GM19455 (cell line): ENCODE measurements at regions not wholly inside any gene's neighbourhood (a gene's known extent, or its start where the extent isn't known, plus 50 kb on each side); places are given as distances from the start of the nearest gene placed in this dataset.
"Not testable (repeated sequence)": the region's sequence is repeated elsewhere in the genome, so short reads cannot be mapped to it uniquely, and the experiment has no call there.

Source experiments
- ATAC-seq: cut with Tn5 transposase; IDR thresholded peaks from one replicate; pipeline ENCODE4 v1.9.1; 2021; ENCODE audit not compliant: unreplicated experiment

DNA sequence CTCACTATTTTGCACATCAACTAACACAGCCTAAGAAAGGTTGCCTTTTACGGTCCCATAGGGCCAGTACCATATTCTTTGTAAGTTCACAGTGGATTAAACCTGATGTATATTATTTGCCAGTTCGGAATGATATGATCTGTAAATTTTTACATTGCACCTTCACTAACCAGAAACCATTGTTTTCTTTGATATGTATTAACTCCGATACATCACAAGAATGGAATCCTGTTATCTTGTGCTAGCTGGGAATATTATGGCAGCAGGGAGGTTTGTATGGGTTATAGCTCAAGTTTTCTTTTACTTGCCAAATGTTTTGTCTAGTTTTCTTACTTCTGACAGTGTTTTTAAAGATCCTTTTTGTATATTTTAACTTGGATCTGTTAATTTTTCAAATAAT lies 51.4 kb upstream of the S1PR1 start:
- ATAC-seq: no peak

DNA sequence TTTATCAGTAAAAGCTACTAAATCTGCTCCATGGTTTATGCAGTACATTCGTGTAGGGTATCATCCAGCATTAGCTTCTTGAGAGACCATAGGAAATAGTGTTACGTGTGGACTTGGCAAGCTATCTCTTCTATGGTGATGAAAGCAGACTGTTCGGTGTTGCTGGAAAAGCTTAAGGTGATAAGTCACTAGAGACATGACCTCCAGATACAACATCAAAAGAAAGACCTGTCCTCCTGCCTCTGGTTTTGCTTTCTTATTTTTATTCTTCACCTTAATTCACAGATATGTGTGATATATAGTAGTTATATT lies 53.5 kb upstream of the S1PR1 start:
- ATAC-seq: no peak

DNA sequence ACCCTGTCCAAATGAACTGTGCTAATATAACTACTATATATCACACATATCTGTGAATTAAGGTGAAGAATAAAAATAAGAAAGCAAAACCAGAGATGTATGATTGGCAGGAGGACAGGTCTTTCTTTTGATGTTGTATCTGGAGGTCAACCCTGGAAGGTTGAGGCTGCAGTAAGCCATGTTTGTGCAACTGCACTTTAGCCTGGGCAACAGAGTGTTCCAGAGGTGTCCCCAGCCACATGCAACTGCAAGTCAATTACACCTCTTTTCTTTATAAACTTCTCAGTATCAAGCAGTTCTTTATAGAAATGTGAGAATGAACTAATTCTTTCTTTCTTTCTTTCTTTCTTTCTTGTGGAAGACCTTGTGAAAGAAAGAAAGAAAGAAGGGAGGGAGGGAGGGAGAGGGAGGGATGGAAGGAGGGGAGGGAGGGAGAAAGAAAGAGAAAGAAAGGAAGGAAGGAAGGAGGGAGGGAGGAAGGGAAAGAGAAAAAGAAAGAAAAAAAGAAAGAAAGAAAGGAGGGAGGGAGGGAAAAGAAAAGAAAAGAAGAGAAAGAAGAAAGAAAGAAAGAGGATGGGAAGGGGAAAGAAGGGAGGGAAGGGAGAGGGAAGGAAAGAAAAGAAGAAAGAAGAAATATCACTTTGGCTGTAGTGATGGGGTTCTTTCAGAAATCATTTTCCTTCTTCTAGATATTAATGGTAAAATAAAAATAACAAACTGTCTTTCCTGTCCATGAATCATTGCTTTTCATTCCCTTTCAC lies 54.0 kb upstream of the S1PR1 start:
- no peak for ATAC-seq

DNA sequence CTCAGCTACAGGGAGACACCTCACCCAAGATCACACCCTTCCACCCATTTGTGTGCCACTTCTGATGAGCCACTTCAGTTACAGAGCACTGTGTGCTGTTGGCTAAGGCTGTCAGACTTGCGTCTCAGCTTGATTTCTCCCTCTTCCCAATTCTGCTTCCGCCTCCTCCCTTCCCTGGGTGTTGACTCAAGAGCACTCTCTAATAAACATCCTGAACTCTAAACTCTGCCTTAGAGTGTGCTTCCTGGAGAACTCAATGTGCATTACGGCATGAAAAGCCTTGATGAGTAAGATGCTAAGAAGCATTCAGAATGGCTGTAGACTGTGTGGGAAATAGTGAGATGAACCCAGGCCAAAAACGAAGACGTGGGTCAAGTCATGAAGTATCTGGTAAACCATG lies 54.9 kb upstream of the S1PR1 start:
- no peak for ATAC-seq

DNA sequence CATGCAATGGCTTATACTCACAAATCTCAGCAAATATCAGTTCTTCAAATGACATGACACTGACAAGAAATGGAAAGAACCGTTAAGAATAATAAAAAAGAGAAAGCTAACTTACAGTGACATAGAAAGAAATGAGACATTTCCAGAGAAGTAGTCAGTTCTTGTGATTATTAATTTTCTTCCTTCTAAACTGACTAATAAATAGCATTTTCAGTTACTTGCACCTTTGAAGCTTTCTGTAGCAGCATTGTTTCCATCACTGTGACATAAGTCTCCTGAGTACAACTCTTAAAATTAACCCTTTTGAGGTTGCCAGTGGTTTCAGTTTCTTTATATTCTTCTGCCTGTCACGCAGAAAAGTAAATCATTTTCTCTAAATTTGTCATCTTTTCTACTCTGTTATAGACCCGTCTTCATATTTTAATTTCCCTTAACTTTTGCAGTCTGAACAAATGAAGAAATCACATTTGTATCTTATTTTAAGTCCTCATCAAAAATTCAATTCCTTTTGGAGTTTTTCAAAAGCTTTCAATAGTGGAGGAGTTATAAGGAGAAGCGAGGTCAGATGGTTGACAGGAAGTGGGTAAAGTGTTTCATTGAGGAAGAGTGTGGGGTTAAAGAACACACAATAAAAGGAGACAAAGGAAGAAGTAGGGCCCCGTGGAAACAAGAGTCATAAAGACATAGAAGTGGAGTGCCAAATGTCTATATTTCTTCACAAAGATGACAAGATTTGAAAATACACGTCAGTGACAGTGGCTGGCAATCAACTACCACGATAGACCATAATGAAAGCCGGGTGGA lies 57.9 kb upstream of the S1PR1 start:
- ATAC-seq: peak; percentile 87

DNA sequence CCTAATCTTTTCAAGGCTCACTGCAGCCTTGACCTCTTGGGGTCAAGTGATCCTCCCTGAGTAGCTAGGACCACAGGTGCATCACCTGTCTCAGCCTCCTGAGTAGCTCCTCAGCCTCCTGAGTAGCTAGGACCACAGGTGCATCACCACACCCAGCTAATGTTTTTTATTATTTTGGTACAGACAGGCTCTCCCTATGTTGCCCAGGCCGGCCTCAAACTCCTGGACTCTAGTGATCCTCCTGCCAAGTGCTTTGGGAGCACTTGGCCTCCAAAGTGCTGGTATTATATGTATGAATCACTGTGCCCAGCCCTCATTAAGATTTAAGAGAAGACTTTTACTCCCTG lies 58.5 kb upstream of the S1PR1 start:
- ATAC-seq: no peak

DNA sequence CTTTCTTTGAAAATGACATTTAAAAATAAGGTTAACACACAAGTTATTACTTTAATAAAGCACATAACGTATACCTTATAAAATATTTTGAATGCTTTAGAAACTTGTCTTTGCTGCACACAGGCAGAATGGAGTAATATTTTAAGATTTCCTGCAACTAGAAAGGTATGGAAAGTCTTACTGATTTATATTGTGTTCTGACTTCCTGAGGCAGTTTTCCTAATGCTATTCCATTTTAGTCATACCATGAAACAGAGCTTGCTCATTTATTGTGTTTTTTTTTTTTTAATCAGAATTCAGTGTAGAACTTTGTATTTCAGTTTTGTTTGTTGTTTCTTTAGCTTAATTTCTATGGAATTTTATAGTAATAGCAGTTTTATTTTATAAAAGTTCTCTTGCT lies 60.9 kb upstream of the S1PR1 start:
- ATAC-seq: no peak

DNA sequence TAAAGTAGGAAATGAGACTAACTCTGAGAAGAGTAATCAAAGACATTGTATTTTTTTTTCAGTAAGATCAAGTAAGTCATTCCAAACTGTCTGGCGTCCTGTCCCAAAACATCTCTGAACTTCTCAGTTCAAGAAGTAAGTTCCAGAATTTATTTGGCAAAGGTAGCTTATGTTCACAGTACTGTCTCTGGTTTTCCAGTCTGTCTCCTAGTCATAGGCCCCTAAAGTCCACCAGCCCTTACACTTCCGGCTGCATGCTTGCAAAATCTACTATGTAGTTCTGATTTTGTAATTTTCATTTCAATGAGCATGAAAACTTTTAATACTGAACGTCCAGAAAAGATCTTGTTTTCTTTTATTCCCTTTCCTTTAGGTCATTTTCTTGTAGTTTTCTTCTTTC lies 61.4 kb upstream of the S1PR1 start:
- ATAC-seq: no peak

DNA sequence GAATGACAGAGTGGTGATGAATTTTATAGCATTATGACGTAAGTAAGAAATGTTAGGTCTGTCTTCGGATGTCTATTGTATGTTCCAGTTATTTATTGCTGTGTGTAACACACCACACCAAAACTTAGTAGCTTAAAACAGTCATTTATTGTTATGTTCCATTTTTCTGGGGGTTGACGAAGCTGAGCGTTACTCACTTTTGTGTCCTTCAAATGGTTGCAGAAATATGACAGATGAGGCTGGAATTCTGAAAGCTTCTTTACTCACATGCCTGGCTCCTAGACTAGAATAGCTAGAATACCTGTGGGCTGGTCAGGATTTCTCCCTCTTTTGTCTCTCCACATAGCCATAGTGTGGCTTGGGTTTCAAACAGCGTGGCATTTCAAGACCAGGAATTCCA lies 62.1 kb upstream of the S1PR1 start:
- no peak for ATAC-seq

DNA sequence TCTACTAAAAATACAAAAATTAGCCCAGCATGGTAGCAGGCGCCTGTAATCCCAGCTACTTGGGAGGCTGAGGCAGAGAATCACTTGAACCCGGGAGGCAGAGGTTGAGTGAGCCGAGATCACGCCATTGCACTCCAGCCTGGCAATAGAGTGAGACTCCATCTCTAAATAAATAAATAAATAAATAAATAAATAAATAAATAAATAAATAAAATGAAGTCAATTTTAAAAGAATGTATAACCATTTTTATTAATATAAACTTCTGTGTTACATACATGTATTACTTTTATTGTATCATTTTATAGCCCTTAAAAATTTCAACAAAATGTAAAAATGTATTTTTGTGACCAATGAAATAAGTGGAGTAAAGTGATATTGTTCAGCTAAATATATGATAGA lies 62.5 kb upstream of the S1PR1 start:
- ATAC-seq: not testable (repeated sequence)

DNA sequence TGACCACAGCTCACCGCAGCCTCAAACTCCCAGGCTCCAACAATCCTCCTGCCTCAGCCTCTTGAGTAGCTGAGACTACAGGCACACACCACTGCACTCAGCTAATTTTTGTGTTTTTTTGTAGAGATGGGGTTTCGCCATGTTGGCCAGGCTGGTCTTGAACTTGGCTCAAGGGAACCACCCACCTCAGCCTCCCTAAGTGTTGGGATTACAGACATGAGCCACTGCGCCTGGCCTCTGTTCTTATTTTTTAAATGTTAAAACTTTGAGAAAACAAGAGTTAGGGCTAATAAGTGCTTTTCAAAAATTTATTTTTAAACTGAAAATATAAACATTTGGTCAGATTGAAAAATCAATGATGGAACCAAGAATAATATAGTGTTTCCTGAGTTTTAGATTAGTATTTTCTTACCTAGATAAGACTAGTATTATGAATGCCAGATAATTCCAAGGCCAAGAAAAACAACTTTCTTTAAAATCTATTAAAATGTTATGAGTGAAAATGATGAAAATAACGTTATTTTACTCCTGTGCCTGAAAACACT lies 66.2 kb upstream of the S1PR1 start:
- ATAC-seq: no peak

DNA sequence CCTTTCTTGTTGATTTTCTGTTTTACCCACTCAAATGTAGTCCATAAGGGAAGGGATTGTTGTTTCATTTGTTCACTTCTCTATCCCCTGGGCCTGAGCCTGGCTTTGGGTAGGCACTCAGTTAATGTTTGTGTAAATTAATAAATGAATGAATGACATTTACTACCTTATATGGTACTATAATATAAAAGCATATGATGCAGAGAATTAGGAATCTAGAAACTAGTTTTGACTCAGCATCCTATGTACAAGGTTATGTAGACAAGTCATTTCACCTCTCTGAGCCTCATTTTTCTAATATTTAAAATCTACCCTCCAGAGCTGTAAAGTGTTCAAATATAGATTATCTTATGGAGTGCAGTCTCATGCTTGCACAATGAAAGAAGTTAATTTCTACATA lies 68.9 kb upstream of the S1PR1 start:
- no peak for ATAC-seq

DNA sequence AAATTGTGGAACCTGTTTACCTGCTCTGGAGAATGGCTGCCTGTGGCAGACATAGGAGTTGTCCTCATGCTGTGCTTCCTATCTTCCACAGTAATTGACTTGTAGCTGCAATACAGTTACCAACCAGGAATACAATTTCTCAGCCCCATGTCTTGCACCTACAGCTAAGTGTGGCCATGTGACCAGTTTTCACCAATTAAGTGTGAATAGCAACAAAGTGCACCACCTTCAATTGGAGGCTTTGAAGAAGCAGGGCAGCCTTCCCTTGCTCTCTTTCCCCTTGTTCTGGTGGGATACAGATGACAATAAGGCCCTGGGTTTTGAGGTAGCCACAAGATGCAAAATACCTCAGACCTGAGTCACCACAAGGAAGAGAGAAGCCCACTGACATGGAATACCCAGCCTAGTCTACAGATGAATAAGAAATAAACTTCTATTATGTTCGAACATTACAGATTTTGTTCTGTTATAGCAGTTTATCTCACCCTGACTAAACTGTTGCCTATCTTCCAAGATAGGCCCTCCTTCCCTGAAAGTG lies 70.2 kb upstream of the S1PR1 start:
- ATAC-seq: no peak

DNA sequence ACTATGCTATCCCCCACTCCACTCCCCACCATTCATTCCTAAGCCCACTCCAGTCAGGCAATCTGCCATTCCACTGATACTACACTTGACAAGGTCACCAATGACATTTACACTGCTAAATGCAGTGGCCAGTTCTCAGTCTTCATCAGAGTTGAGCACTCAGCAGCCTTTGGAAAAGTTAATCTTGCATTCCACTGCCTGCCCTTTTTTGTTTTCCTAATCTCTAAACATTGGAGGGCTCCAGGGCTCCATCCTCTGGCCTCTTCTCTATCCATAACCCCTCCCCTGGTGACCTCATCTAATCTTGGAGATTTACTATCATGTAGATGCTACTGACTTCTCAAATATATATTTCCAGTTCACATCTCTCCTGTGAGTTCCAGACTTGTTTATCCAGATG lies 70.9 kb upstream of the S1PR1 start:
- ATAC-seq: no peak

DNA sequence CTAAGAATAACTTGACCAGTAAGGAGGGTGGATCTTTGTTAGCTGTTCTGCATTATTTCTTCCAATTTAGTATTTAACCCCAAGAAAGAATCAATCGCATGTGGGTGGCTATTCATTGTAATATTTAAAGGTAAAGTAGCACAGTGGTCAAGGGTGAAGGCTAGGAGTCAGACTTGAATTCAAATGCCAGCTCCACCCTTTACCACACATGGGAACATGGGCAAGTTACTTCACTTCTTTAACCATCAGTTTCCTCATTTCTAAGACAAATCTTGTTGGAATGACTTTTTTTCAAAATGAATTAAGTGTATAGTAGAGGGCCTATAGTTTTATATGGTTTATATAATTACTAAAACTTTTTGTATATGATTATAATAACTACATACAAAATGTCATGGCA lies 71.3 kb upstream of the S1PR1 start:
- ATAC-seq: no peak

DNA sequence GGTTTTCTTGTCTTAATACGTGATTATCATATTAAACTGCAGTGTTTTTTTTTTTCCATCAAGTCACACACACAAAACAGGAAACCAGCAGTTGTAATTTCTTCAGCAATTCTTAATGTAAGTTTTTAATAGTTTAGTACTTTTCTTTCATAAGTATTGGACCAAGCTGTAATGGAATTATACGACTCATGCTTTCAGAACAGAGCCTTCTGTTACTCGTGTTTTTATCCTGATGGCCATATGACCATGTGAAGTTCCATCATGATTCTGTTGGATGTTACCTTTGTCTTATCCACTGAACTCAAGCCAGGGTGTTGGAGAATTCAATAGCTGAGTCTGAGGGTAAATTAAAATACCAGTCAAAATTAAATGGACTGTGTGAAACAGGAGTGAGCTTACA lies 72.0 kb upstream of the S1PR1 start:
- ATAC-seq: no peak

DNA sequence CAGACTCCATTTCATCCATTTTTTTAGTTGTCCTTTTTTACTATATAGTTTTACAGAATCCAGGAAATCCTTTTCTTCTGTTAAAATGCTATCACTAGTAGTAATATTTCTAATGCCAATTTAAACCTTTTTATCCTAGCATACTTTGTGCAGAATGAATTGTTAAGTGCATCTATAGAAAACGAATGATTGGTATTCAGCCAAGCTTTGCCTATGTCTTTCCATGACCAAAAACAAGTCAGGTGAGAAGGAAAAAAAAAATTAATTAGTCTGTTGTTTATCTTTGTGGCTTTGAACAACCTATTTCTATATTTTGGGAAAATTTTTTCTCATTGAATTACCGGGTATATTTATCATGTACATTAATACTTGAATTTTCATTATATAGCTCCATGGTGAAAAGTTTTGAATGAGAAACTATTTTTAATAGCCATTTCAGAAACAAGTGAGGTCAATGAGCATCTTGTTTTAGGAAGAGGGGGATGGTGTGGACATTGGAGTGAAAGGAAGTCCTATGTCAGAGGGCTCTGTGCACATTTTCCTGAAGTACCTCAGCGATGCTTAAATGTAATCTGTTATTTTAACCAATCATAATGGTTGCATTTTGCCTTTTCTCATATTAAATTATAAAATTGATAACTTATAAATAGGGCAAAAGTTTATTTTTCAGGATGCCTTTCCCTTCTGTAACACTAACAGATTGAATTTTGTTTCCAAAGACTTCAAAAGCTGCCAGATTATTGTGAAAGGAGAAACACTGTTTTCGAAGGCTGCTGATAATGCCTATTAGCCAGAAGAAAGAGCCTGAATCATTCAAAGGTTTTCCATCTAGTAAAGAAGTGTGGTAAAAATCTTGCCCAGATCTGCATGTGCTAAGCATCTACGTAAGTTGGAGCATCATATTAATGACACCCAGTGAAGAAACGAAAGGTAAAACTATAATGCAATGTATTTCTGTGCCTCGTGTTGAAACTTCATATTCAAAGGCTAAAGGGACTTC lies 73.8 kb upstream of the S1PR1 start:
- no peak for ATAC-seq

DNA sequence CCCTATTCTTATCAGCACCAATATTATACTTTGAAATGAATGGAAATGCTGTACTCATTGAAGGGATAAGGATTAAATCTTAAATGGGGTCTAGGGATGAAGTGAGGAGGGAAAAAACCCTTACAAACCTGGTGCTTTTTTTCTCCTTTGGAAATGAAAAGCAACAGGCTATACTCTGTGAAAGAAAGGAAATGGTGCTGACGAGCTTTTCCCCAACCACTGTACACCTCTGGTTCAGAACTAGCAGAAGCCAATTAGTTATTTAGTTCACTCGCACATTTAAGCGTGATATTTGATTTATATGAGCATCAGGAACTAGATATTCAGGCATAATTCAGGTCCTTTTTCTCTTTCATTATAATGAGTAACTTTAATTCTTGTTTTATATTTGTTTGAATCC lies 74.5 kb upstream of the S1PR1 start:
- ATAC-seq: no peak

DNA sequence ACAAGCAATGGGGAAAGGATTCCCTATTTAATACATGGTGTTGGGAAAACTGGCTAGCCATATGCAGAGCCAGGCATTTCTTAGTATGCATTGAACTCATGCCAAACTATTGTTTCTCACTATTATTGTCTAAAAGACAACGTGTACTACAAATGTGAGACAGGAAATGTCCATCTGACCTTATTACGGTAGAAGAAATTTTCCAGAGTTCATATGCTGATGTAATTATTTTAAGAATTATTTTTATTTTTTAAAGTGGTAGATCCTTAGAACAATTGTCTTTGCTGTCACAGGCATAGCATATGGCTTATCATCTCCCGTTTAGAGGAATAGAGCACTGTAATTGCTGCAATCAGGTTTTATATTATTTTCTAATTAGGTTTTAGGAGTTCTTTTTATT lies 75.2 kb upstream of the S1PR1 start:
- no peak for ATAC-seq

DNA sequence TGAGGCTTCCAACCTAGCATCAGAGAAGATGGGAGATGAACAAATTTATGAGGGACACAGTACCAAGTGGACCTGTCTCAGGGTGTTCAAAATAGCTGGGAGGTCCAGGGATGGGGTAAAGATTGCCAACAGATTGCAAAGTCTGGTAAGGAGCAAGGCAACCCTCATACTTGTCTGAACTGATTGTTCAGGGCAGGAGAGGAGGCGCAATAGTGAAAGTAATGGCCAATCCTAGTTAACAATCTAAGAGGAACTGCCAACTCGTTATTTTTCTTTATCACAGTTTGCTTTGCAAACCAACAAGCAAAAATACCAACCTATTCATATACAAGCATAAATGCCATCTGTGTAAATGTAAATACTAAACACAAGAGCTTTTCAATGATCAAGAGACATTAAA lies 78.4 kb upstream of the S1PR1 start:
- ATAC-seq: no peak

DNA sequence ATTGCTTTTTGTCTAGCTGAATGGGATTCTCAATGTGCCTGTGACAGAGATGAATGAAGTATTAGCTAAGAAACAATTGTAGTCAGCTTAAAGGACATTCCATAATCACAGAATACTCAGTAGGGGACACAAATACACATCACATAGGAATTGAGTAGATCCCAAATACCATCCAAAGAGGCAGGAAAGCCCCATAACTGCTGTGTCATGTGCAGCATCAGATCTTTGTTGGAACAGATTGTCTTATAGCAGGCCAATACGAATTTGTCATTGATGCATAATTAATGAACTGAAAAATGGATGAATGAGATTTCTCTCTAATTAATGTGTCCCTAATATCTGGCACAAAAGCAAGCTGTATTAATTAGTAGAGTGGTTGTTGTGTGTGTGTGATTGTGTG lies 82.3 kb upstream of the S1PR1 start:
- no peak for ATAC-seq
